ENCODE measurements at regions not wholly inside any gene's neighbourhood (a gene's known extent, or its start where the extent isn't known, plus 50 kb on each side); places are given as distances from the start of the nearest gene placed in this dataset.
"Not testable (repeated sequence)": the region's sequence is repeated elsewhere in the genome, so short reads cannot be mapped to it uniquely, and the experiment has no call there.

- no peak for DNase-seq
Measured at GRCh38 chr2:2614452-2614851, 283.4 kb upstream of the MYT1L start.

DNA sequence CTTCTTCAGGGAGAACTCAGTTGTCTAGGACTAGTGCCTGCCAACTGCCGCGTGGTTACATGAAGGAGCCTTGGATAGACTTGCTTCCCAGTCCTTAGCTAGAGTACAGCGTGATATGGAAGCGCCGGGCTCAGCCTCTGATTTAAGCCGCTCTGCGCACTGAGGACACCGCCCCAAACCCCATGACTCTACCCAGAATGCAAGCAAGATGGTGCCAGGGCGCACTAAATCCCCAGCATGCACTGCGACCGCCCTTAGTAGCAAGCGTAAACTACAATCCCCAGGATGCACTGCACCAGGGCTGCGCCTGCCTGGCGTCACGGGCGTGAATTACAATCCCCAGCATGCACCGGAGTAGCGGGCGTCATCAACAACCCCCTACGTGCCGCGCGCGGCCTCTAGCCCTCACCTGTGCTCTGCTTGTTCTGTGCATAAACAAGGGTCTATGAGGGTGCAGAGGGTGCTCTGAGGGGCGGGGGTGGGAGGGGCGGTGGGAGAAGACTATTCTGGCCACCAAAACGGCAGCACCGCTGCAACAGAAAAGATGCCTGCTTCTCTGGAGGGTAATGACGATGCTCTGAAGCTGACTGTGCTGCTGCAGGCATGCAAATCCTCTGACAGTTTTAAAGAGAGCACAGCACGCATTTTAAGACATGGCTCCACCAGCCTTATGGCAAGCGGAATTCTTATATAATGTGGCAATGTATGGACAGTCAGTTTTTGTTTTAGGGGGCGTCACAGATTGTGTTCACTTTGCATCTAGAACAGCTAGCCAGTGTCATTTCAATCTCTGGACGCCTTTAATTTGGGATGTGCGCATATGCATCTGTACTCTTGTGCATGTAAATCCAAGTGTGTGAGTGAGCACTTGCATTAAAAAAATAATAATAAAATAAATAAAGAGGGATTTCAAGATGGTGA is 282.5 kb upstream of the MYT1L start:
- DNase-seq: peak; percentile 55

- no peak for DNase-seq
Measured at GRCh38 chr2:2610751-2611150, 279.7 kb upstream of the MYT1L start.

- DNase-seq: no peak
Measured at GRCh38 chr2:2600366-2600765, 269.3 kb upstream of the MYT1L start.

DNA sequence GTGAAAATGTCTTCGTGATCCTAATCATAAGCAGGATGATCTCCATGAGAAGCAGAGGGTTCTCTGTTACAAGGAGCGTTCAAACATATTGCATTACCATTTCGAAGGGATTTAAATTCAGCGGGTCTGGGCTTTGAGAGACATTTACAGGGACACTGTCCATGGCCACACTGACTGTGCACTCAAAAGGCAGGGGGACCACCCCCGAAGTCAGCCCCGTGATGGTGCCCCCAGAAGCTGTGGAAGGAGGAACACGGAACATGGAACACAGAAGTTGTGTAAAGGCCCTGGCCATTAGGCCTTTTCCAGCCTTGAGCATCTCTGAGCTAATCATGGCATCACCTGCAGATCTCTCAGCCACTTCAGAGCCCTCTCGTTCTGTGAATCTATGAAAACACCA is 268.4 kb upstream of the MYT1L start:
- no peak for DNase-seq

GRCh38 chr2:2597712-2598111 is 266.6 kb upstream of the MYT1L start:
- no peak for DNase-seq

- DNase-seq: no peak
Measured at GRCh38 chr2:2591542-2591940, 260.5 kb upstream of the MYT1L start.

DNA sequence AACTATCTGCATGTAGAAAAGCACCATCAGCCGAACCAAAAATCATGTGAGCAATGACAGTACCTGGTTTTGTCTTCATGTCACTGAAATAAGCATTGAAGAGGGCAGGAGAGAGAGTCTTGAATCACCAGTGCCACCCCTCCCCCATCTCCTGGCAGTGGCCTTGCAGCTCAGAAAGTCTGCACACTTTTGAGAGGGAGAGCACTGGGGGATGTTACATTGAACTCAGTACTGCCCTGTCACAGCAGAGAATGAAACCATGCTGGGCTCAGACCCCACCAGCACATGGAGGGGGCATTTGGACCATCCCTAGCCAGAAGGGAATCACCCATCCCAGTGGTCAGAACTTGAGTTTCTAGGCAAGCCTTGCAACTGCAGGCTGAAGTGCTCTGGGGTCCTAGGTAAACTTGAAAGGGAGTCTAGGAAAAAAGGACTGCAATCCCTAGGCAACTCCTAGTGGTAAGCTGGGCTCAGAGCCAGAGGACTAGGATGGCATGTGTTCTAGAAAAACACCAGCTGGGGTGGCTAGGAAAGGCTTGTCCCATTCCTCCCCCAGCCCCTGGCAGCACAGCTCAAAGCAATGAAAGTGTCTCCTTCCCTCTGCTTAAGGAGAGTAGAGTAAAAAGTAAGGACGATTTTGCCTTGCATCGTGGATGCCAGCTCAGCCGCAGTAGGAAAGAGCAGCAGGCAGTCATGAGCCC is 259.9 kb upstream of the MYT1L start:
- no peak for DNase-seq

- no peak for DNase-seq
Measured at GRCh38 chr2:2590141-2590540, 259.1 kb upstream of the MYT1L start.

GRCh38 chr2:2588777-2589176 is 257.7 kb upstream of the MYT1L start:
- DNase-seq: no peak

GRCh38 chr2:2587354-2587753 is 256.3 kb upstream of the MYT1L start:
- DNase-seq: no peak

DNA sequence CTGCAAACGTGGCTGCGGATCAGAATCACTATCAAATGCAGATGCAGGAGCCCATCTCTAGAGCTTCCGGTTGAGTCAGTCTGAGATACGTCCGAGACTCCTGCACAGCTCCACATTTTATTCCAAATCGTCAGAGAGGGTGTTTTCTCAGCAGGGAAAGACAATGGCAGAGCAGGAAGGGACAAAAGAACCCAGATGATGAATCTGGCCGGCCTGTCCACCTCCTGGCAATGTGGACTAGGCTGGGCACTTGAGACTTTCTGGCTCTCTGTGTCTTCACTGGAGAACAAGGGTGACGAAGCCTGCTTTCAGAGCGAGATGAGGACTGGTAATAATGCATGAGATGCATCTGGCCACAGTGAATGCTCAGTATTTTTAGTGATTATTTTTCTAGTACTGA is 255.9 kb upstream of the MYT1L start:
- no peak for DNase-seq

DNA sequence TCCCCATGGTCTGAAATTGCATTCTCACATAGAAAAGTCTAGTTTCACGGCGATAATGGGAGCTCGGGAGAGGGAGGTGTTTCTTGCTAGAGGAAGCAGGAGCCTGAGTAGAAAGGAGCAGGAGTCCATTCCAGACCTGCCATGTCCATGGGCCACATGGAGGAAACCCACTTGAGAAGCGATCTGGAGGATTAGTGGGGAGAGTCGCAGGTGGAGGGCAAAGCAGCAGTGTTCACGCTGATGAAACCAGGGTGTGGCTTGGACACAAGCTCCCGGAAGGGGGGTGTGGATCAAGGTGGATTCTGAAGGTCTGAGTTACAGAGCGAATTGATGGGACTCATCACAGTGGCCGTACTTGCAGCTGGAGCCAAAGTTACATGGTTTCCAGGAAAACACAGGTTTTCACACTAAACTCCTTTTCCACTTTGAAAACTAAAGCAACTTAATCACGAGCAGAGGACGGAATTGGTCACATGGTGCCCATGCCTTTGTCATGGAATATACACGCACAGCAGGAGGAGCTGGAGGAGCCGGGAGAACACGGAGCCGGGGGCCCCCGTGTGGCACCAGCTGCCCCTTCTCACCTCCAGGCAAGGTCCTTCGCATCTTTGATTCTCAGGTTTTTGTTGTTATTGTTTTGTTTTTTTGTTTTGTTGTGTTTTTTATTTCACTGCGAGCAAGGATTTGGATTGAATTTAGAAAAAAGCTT is 255.1 kb upstream of the MYT1L start:
- no peak for DNase-seq

DNA sequence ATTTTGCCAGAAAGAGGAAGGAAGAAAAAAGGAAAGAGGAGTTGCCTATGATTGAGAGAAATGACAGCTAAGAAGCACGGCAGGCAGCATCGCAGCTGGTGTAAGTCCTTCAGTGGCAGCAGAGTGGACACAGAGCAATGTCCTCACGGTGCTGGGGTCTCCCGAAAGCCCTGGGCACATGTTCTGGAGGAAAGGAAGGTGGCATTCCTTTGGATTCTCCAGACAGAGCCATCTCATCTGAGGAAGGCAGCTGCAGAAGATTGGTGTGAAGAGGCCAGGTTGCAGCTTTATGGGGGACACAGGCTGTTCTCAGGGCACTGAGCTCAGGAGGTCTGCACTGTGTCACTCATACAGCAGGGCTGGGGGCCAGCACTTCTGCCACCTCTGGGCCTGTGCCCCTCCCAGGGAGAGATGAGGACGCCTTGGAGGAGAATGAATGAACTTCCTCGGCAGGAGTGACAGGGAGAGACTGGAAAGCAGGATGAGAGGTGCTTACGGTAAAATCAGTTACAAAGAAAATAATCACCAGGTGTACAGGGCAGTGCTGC is 252.0 kb upstream of the MYT1L start:
- DNase-seq: no peak

DNA sequence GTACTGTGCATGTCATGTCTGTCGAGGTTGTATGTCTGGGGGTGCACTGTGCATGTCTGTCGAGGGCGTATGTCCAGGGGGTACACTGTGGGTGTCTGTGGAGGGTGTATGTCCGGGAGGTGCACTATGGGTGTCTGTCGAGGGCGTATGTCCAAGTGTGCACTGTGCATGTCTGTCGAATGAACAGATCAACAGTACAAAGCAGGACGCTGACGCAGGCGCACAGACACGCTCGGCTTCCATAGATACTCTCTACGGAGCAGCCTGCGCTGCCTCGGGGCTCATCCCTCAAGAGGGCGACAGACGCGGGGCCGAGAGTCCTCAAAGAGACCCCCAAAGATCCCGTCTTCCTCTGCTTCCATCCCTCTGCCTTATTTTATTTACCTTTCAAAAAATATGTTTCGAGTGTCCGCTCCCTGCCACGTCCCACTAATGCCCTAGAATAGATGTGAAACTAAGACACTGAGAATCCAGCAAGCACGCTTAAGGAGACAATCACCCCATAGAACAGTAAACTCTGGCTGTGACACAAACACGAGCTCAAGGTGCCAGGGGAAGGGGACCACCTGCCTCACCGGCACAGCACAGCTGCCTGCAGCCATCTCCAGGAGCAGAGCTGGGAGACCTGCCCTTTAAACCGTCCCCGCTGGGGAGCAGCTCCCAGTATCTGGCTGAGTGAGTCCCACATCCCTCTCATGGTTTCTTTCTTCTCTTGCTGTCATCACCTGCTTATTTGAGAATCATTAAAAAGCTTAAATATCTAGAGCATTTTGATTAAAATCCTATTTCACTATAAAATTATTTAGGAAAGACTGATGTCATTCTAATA is 250.5 kb upstream of the MYT1L start:
- DNase-seq: no peak

DNA sequence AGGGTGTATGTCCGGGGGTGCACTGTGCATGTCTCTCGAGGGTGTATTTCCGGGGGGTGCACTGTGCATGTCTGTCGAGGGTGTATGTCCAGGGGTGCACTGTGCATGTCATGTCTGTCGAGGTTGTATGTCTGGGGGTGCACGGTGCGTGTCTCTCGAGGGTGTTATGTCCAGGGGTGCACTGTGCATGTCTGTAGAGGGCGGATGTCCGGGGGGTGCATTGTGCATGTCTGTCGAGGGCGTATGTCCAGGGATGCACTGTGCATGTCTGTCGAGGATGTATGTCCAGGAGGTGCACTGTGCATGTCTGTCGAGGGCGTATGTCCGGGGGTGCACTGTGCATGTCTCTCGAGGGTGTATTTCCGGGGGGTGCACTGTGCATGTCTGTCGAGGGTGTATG is 249.8 kb upstream of the MYT1L start:
- not testable (repeated sequence) for DNase-seq

- DNase-seq: no peak
Measured at GRCh38 chr2:2580341-2580740, 249.3 kb upstream of the MYT1L start.

DNA sequence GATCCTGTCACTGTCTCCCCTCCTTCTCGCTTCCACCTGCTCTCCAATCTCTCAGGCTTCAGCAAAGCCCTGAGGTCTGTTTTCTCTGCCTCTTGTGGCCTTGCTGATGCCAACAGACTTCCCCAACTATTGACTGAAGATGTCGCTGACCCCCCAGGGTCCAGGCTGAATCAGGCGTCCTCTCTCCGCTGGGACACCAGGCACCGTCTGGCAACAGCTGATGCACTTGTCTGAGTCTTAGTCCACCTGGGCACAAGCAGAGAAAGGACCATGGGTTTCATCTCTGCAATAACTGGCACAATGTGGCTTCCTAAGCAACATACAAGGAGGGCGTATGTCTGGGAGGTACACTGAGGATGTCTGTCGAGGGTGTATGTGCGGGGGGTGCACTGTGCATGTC is 248.7 kb upstream of the MYT1L start:
- no peak for DNase-seq

DNA sequence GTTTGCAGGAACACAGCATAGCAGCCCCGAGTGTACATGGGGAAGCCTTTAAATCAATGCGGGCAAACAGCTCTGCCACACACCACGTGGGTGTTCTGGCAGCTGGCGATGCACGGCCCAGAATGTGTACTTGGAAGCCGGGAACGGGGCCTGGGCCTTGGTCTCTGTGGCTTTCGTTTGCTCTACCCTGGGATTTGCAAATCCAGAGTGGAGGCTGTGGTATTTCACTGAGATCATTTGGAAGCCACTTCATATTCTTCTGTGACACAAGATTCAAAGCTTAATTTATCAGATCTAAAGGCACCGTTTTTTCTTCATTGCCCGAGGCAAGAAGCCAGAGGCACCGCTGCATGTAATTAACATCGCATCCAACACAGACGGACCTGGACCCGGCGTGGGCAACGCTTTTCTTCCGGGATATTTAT is 246.3 kb upstream of the MYT1L start:
- DNase-seq: no peak

GRCh38 chr2:2575870-2576386 is 244.9 kb upstream of the MYT1L start:
- no peak for DNase-seq

DNA sequence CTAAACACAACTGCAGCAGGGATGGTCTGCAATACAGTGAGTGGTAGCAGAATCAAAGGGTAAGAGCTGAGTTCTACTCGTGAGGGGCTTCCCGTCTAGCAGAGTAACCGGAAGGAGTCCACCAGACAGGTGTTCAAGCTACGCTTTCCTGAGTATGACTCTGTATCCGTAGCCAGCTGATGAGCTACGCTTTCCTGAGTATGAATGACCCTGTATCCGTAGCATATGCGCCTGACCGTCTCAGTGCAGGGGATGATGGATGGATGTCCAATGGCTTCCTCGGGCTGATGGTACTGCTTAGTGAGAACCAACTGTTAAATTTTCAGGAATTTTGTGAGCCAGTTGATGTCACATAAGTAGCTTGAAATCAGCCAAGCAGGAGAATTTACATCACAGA is 244.1 kb upstream of the MYT1L start:
- no peak for DNase-seq

All from NCI-H1105 (cell line).